CD14-positive monocyte (primary cell): ENCODE measurements at regions not wholly inside any gene's neighbourhood (a gene's known extent, or its start where the extent isn't known, plus 50 kb on each side); places are given as distances from the start of the nearest gene placed in this dataset.

ENCODE experiments used
- DNase-seq, 3 donors: peaks; one replicate each; pipeline ENCODE4 v3.0.0-alpha.2; 2011 to 2022
- H2AFZ ChIP-seq: 2 replicates; pipeline ENCODE4 v1.6.0; 2012; ENCODE audit warnings: mild to moderate bottlenecking, low read depth, low read length, inconsistent platforms; ENCODE audit not compliant: insufficient read depth, poor library complexity, severe bottlenecking
- H3K27ac ChIP-seq, 2 donors: 1 replicate in 1 of 2; 2 replicates in 1 of 2; pipeline ENCODE4 v1.5.1; 2012 to 2013; ENCODE audit warnings: low read length in 2 of 2, control low read depth in 1 of 2, inconsistent platforms in 1 of 2, low read depth in 1 of 2, mild to moderate bottlenecking in 1 of 2
- H3K27me3 ChIP-seq, 2 donors: one replicate each; pipeline versions ENCODE4 v1.6.0 to v1.6.1; 2011 to 2013; ENCODE audit warnings: low read length in 2 of 2; ENCODE audit not compliant: control insufficient read depth in 2 of 2, insufficient read depth in 2 of 2
- H3K36me3 ChIP-seq, 2 donors: replicated peaks in 1 of 2; 1 replicate in 1 of 2; 2 replicates in 1 of 2; pipeline versions ENCODE4 v1.5.1 to v1.6.1; 2012 to 2013; ENCODE audit warnings: low read length in 2 of 2, control low read depth in 1 of 2, inconsistent platforms in 1 of 2, mild to moderate bottlenecking in 1 of 2; ENCODE audit not compliant: insufficient read depth in 2 of 2, control insufficient read depth in 1 of 2
- H3K4me1 ChIP-seq, 2 donors: 1 replicate in 1 of 2; 2 replicates in 1 of 2; pipeline versions ENCODE4 v1.5.1 to v1.6.1; 2012 to 2013; ENCODE audit warnings: low read length in 2 of 2, control low read depth in 1 of 2, inconsistent platforms in 1 of 2, mild to moderate bottlenecking in 1 of 2, moderate library complexity in 1 of 2; ENCODE audit not compliant: insufficient read depth in 2 of 2, control insufficient read depth in 1 of 2
- H3K4me2 ChIP-seq: replicated peaks from 2 replicates; pipeline ENCODE3; 2012; ENCODE audit warnings: low read length, moderate library complexity, mild to moderate bottlenecking; ENCODE audit not compliant: poor library complexity, severe bottlenecking; ENCODE audit errors: extremely low read depth
- H3K4me3 ChIP-seq, 3 experiments: fragments of 200-600 bp in 1 of 3; sonication (generic) in 1 of 3; replicated peaks in 1 of 3; 1 replicate in 2 of 3; 2 replicates in 1 of 3; pipeline ENCODE4 v1.5.1; 2011 to 2013; ENCODE audit warnings: low read length in 3 of 3, mild to moderate bottlenecking in 3 of 3, control low read depth in 2 of 3, low read depth in 2 of 3, inconsistent platforms in 1 of 3, moderate library complexity in 1 of 3
- H3K79me2 ChIP-seq: 2 replicates; pipeline ENCODE4 v1.6.0; 2012; ENCODE audit warnings: mild to moderate bottlenecking, control low read depth, inconsistent platforms, low read length, moderate library complexity; ENCODE audit not compliant: insufficient read depth
- H3K9ac ChIP-seq: 2 replicates; pipeline ENCODE4 v1.6.0; 2017; ENCODE audit warnings: low read length, mild to moderate bottlenecking; ENCODE audit not compliant: insufficient read depth, poor library complexity, severe bottlenecking
- H3K9me3 ChIP-seq, 2 donors: replicated peaks in 1 of 2; 1 replicate in 1 of 2; 2 replicates in 1 of 2; pipeline versions ENCODE4 v1.5.1 to v1.6.1; 2012 to 2013; ENCODE audit warnings: low read length in 2 of 2, control low read depth in 1 of 2; ENCODE audit not compliant: control insufficient read depth in 1 of 2, insufficient read depth in 1 of 2
- H4K20me1 ChIP-seq: 2 replicates; pipeline ENCODE4 v1.6.0; 2012; ENCODE audit warnings: mild to moderate bottlenecking, low read length, control low read depth, moderate library complexity; ENCODE audit not compliant: insufficient read depth
- H3K27ac Mint-ChIP-seq, 7 donors: one replicate each; pipeline ENCODE4 v1.8.0; 2020; ENCODE audit warnings: mild to moderate bottlenecking in 7 of 7, mixed read lengths in 7 of 7, moderate library complexity in 6 of 7, inconsistent platforms in 2 of 7
- H3K27me3 Mint-ChIP-seq, 3 donors: one replicate each; pipeline ENCODE4 v1.8.0; 2021 to 2022; ENCODE audit warnings: low read depth in 3 of 3, mild to moderate bottlenecking in 3 of 3, mixed read lengths in 3 of 3, moderate library complexity in 3 of 3, inconsistent platforms in 1 of 3
- H3K36me3 Mint-ChIP-seq, 2 donors: one replicate each; pipeline ENCODE4 v1.8.0; 2020; ENCODE audit warnings: mixed read lengths in 2 of 2, inconsistent platforms in 1 of 2, mild to moderate bottlenecking in 1 of 2
- H3K4me1 Mint-ChIP-seq: one replicate; pipeline ENCODE4 v1.8.0; 2020; ENCODE audit warnings: mild to moderate bottlenecking, mixed read lengths
- H3K4me3 Mint-ChIP-seq, 2 donors: one replicate each; pipeline ENCODE4 v1.8.0; 2020; ENCODE audit warnings: mild to moderate bottlenecking in 2 of 2, mixed read lengths in 2 of 2, moderate library complexity in 1 of 2
- H3K9me3 Mint-ChIP-seq, 7 donors: one replicate each; pipeline ENCODE4 v1.8.0; 2020 to 2022; ENCODE audit warnings: mixed read lengths in 7 of 7, mild to moderate bottlenecking in 6 of 7, moderate library complexity in 6 of 7, inconsistent platforms in 2 of 7
- WGBS: methylation state at CpG from one replicate; pipeline ENCODE4 v1.1.5; 2013; ENCODE audit warnings: missing lambda C conversion rate; ENCODE audit not compliant: insufficient coverage; 5-methylcytosine and 5-hydroxymethylcytosine counted together
- intact Hi-C, 2 donors: fragments of 100-400 bp; cut with micrococcal nuclease; formaldehyde crosslinking; loops; one replicate each; pipeline versions ENCODE4 v1.15.0 to v1.15.1; 2023
- TF ChIP-seq, protein P1 (sequence below): fragments of 200-600 bp; IDR thresholded peaks from one replicate; pipeline ENCODE4 v1.8.0; 2022; ENCODE audit warnings: antibody characterized with exemption, mild to moderate bottlenecking

DNA sequence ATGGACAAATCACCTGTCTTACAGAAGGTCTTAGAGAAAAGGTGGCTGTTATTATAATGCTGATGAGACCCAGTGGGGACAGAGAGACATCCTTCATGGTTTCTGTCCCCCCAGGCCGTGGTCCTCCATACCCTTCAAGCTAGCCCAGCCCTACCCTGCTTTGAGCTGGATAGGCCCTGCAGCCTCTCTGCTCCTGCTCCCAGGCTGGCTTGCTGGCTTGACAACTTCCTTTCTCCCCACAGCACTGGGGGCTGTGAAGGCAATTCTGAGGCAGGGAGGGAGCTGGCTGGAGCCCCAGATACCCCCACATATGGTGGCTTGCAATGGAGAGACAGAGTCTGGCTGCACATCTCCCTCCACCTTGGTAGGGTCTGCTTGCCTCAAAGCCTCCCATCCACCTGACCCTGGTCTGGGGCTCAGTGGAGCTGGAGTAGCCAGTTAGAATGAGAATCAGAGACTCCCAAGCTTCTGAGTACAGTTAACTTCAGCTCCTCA is 118.2 kb downstream of the PJA1 start:
- H3K4me3 ChIP-seq = no peak overlapping the region
- H4K20me1 ChIP-seq = no peaks in the 10 kb centered on the region
- H2AFZ ChIP-seq = no peak overlapping the region
- peaks cover 0 to 9% (median 5%) of the 10 kb centered on the region in 7 donors for H3K9me3 Mint-ChIP-seq
- no peaks in the 10 kb centered on the region for H3K4me1 Mint-ChIP-seq
- H3K4me2 ChIP-seq = no peak overlapping the region
- intact Hi-C loops = no loop called here
- no peaks in the 10 kb centered on the region for H3K36me3 Mint-ChIP-seq
- peaks cover 0 to 3% of the 10 kb centered on the region in 2 donors for H3K27me3 ChIP-seq
- no peak overlapping the region for H3K4me3 Mint-ChIP-seq
- no peak for DNase-seq
- no peaks in the 10 kb centered on the region for H3K36me3 ChIP-seq
- WGBS = no CpG with 5 or more reads among the region's 1 CpG
- no peak overlapping the region for H3K27ac ChIP-seq
- H3K27me3 Mint-ChIP-seq = peaks cover 0 to 3% (median 1%) of the 10 kb centered on the region in 3 donors
- no peaks in the 10 kb centered on the region for H3K4me1 ChIP-seq
- H3K9ac ChIP-seq = no peak overlapping the region
- H3K27ac Mint-ChIP-seq = no peak overlapping the region
- no peaks in the 10 kb centered on the region for H3K79me2 ChIP-seq
- H3K9me3 ChIP-seq = no peaks in the 10 kb centered on the region
- TF ChIP-seq, protein P1, sequence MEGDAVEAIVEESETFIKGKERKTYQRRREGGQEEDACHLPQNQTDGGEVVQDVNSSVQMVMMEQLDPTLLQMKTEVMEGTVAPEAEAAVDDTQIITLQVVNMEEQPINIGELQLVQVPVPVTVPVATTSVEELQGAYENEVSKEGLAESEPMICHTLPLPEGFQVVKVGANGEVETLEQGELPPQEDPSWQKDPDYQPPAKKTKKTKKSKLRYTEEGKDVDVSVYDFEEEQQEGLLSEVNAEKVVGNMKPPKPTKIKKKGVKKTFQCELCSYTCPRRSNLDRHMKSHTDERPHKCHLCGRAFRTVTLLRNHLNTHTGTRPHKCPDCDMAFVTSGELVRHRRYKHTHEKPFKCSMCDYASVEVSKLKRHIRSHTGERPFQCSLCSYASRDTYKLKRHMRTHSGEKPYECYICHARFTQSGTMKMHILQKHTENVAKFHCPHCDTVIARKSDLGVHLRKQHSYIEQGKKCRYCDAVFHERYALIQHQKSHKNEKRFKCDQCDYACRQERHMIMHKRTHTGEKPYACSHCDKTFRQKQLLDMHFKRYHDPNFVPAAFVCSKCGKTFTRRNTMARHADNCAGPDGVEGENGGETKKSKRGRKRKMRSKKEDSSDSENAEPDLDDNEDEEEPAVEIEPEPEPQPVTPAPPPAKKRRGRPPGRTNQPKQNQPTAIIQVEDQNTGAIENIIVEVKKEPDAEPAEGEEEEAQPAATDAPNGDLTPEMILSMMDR = no peak

DNA sequence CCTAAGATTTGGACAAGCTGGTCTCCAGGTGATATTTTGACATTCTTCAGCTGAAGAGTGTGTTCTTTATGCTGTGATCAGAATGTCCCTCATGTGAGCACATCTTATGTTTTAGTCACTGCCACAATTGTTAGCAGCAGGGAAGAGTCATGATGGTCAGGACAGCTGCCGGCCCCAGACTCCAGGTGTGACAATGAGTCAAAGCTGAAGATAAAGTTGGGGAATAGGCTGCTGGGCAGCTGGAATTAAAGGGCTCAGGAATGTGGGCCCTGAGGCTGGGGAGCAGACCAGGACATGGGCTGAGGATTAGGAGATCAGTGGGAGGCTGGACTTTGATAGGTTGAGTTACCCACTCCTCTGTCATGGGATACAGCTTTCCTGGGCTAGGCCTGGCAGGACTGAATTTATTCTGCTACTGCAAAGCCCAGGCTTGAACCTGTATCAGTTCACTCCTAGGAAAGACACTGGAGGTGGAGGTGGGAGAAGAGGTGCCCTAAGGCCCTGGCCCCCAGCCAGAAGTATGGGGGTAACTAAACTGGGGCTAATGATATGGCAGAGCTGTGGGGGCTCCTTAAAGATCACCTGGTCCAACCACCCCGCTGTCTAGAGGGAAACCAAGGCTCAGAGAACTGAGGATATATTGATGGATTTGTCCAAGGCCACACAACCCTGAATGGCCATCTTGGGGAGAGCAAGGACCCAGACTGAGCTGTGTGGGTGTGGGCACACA is 119.5 kb downstream of the PJA1 start:
- no peak overlapping the region for H3K4me3 Mint-ChIP-seq
- no peak overlapping the region for H3K4me2 ChIP-seq
- no peak for DNase-seq
- H3K27me3 ChIP-seq = peaks cover 0 to 3% of the 10 kb centered on the region in 2 donors
- H2AFZ ChIP-seq = no peak overlapping the region
- H3K9ac ChIP-seq = no peak overlapping the region
- intact Hi-C loops = no loop called here
- H3K27me3 Mint-ChIP-seq = peaks cover 0 to 3% (median 1%) of the 10 kb centered on the region in 3 donors
- H3K4me3 ChIP-seq = no peak overlapping the region
- TF ChIP-seq, protein P1 = no peak
- H3K36me3 Mint-ChIP-seq = no peaks in the 10 kb centered on the region
- no peaks in the 10 kb centered on the region for H3K4me1 ChIP-seq
- WGBS = no CpG with 5 or more reads among the region's 2 CpGs
- no peaks in the 10 kb centered on the region for H3K79me2 ChIP-seq
- H3K9me3 Mint-ChIP-seq = peaks cover 0 to 9% (median 5%) of the 10 kb centered on the region in 7 donors
- H3K9me3 ChIP-seq = no peaks in the 10 kb centered on the region
- H3K27ac Mint-ChIP-seq = no peak overlapping the region
- H4K20me1 ChIP-seq = no peaks in the 10 kb centered on the region
- no peaks in the 10 kb centered on the region for H3K36me3 ChIP-seq
- H3K27ac ChIP-seq = no peak overlapping the region
- H3K4me1 Mint-ChIP-seq = no peaks in the 10 kb centered on the region
